Stimulated activated naive CD4-positive, alpha-beta T cell treated with Interleukin-2 at 50 U/mL for 16 hours (primary cell): ENCODE measurements at regions not wholly inside any gene's neighbourhood (a gene's known extent, or its start where the extent isn't known, plus 50 kb on each side); places are given as distances from the start of the nearest gene placed in this dataset.

Experiments used
- DNase-seq: peaks from one replicate; lab custom pipeline; 2025; lab: John Stamatoyannopoulos, UW

DNA sequence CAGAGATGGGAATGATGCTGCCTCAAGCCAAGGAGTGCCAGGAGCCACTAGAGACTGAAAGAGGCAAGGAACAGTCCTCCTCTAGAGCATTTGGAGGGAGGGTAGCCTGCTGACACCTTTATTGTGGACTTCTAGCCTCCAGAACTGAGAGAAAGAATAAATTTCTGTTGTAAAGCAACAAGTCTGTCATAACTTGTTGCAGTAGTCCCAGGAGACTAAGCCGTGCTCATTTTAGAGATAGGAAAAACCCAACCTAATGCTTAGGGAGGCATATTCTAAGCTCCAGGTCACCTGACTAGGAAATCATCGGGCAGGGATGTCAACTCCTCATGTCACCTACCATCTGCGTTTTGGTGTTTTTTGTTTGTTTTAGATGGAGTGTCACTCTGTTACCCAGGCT, 345.4 kb upstream of the EEF2KMT start:
- DNase-seq, result no peak

DNA sequence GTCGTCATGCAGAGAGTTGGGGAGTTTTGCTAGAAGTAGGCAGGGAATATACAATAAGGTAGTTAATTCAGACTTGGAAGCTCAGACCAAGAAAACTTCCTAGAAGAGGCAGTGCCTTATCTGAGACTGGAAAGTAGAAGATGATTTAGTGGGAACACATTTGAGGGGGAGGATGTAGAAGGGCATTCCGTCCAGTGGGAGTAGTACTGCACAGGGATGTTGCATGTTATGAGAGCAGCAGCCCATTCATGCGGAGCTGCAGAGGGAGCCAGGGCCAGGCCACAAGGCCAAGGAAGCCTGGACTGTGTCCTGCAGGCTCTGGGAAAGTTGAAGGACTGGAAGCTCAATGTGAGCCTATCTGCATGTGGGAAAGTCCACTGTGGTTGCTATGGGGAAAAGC, 344.5 kb upstream of the EEF2KMT start:
- DNase-seq, result no peak

DNA sequence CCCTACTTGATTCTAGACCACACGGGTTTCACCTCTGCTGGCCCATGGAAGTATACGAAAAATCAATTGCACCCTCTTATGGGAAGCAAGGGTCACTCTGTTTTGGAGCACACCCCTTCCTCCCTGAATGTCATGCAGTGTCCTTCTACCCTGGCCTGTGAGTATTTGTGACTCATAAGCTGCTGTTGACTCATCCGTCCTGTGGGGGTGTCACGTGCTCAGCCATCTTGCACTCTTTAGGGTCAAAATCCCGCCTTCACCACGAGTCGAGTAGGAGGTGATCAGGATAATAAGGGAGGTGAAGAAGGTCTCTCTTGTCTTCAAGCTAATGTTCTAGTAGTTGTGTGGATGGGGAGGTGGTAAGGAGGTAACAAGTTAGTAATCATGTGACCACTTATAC, 341.0 kb upstream of the EEF2KMT start:
- no peak for DNase-seq

DNA sequence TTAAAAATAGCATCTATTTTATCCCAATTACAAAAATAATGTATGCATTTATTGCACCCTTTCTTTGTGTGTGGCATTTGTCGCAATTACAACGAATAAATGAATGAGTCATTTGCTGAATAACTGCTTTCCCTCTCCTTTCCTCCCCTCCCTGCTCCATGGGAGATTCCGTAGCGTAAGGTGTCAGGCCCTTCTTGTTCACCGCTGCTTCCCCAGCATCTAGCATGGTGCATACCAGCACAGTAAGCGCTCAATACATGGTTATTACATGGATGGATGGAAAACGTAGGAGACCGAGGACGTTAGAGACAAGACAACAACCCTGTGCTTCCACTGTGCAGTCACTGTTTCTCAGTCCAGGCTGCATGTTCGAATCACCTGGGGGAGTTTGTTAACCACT, 336.0 kb upstream of the EEF2KMT start:
- no peak for DNase-seq

DNA sequence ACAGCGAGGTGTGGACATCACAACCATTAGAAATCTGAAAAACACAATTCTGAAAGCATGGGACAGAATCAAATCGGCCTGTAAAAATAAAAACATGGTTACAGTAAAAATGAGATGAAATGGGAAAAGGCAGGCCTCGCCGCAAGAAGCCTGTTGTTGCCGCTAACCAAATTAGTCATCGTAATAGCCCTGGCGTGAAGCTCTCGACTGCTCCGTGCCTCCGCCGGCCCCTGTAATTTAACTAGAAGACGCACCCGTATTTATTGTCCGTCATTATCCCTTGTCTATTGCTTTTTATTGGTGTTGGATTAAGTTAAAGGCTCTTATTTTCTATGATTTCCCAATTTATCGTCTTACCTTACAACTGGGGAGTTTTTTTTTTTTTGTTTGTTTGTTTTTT, 334.6 kb upstream of the EEF2KMT start:
- DNase-seq, result no peak

DNA sequence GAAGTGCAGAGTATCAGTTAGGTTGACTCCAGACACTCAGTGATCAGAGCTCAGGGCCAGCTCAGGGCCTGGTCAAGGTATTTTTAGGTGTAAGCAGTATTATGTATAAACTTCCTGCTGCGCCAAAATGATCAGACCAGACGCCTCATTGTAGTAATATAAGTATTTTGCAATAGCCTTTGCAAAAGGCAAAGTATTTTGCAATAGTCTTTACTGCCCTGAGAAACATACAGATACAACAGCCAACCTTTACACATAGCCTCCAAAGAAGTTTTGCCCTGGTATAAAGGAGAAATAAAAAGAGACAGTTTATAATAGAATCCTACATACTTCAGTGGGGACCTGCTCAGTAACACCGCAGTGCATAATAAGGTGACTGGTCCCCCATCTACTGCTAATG, 333.0 kb upstream of the EEF2KMT start:
- no peak for DNase-seq

DNA sequence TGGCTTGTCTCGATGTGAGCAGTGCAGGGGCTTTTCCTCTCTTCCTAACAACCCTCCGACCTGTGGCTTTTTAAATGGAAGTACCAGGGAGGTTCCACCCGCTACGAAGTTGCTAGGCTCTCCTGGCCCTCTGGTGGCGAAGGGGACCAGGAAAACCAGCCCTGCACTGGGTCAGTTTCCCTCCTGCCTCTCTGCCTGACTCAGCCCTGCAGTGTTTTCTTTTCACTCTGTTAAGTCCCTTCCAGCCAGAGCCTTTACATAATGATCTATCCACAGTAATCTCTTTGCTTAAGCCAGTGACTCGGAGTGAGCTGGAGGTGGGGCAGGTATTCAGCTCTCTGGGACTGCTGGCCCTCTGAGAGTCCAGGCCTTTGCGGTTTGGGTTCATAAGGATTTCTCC, 331.3 kb upstream of the EEF2KMT start:
- DNase-seq, result no peak

DNA sequence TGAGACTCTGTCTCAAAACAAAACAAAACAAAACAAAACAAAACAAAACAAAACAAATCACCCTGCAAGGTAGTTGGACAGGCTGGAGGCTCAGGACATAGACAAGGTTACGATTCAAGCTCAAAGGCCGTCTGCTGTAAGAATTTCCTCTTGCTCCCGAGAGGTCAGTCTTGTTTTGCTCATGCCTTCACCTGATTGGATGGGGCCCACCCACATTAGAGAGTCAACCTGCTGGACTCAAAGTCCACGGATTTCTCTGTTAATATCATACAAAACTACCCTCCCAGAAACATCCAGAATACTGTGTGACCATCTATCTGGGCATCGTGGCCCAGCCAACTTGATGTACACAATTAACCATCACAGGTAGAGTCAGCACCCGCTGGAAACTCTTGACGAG, 330.0 kb upstream of the EEF2KMT start:
- DNase-seq, result no peak

DNA sequence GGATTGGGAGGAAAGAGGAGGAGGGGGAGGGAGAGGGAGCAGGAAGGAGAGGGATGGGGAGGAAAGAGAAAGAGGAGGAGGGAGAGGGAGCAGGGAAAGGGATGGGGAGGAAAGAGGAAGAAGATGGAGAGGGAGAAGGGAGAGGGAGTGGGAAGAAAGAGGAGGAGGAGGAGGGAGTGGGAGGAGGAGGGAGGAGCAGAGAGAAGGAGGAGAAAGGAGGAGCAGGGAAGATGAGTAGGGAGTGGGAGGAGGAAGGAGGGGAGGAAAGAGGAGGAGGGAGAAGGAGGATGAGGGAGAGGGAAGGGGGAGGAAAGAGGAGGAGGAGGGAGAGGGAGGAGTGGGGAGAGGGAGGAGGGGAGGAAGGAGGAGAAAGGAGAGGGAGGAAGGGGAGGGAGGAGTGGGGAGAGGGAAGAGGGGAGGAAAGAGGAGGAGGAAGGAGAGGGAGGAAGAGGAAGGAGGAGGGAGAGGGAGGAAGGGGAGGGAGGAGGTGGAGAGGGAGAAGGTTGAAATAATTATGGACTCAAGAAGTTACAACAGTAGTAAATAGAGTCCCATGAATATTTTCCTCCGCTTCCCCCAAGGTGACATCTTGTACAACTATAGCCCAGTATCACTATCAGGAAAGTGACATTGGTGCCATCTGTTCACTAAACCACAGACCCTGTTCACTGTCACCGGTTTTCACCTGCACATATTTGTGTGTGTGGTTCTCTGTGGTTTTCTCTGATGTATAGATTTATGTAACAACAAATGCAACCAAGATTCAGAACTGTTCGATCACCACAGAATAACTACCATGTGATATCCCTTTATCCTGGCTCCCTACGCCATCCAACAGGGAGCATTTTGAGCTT, 325.3 kb upstream of the EEF2KMT start:
- DNase-seq, result no peak

DNA sequence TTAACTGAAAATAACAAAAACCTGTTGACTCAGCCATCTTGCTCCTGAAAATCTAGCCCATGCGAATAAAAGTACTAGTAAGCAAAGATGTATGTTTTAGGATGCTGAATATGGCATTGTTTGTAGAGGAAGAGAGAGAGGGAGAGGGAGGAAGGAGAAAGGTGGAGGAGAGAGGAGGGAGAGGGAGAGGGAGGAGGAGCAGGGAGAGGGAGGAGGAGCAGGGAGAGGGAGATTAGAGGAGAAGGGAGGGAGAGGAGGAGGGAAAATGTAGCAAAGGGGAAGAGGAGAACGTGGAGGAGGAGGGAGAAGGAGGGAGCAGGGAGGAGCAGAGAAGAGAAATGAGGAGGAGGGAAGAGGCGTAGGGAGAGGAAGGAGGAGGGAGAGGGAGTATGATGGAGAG, 324.5 kb upstream of the EEF2KMT start:
- no peak for DNase-seq

DNA sequence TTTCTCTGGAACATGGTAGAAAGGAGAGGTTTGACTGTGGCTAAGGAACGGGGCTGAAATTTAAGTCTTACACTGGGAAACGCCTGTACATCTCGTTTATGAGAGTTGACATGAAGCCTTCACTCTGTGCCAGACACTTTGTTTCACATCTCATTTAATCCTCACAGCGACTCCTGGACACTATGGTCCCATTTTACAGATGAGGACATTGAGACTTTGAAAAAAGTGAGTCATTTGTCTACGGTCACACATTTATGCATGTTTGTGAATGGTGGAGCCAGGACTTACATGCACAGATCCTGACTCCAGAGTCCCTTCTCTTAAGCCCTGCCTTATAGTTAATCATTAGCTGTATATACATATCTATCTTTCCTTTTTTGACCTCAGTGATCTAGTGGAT, 318.4 kb upstream of the EEF2KMT start:
- no peak for DNase-seq

DNA sequence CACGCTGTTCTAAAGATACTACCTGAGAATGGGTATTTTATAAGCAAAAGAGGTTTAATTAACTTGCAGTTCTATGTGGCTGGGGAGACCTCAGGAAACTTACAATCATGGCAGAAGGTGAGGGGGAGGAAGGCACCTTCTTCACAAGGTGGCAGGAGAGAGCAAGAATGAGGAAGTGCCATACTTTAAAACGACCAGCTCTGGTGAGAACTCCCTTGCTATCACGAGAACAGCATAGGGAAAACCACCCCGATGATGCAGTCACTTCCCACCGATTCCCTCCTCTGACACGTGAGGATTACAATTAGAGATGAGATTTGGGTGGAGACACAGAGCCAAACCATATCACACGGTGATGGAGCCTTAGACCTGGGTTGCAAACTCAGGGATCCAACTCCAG, 317.5 kb upstream of the EEF2KMT start:
- no peak for DNase-seq

DNA sequence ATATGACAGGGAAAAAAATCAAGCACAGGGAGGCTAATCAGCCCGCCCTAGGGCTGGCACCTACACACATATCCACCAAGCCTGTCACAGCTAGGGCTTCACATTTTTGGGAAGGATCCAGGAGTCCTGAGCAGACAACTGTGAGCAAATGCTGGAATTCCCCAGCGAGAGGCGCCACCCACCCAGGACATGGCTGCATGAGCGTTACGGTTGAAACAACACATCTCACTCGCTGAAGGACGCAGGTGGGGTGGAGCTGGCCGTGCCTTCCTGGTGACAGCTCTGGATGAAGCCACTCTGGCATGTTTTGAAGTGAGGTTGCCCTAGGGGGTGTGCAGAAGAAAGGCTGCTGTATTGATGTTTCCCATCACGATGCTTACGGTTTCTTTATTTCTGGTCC, 315.1 kb upstream of the EEF2KMT start:
- no peak for DNase-seq

DNA sequence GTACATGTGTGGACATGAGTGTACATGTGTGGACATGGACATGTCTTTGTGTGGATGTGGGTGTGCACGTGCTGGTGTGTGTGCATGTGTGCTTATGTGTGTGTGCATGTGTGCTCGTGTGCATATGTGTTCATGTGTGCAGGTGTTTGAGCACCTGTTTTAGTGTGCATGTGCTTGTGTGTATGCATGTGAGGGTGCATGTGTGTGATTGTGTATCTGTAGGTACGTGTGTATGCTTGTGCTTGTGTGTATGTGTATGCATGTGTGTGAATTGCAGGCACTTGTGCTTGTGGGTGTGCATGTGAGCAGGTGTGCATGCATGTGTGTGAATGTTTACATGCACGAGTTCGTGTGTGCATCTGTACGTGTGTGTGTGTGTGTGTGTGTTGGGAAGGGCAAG, 300.6 kb upstream of the EEF2KMT start:
- no peak for DNase-seq

DNA sequence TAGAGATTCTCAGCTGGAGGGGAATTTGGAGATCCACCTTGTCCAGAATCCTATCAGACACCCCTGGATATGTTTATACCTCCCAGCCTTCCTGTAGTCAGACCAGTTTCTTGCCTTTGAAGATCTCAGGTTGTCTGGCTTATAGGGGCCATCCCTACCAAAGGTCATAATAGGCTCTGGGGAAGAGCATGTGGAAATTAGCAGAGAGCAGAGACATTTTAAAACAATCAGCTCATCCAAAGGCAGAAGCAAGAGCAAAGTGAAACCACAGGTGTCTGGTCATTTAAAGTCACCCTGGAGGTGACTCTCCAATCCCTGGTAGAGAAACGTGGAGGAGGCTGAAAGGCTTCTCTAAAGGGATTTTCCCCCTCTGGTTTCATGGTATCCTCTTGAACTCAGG, 299.3 kb upstream of the EEF2KMT start:
- no peak for DNase-seq

DNA sequence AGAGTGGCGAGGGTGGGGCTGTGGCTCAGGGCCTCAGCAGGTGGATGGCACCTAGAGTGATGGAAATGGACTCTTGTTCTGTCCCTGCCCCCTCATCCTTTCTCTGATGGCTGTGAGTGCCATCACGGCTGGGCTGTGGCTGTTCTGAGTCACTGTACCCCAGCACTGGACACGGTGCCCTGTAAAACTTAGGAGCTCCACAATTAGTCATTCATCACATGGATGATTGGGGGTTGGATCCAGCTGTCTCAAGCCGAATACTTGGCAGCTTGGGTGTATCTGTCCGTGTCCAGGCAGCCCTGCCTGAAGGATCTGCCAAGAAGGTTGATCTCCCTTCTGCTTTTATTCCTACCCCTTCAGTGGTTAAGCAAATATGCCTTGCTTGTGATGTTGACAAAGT, 295.5 kb upstream of the EEF2KMT start:
- DNase-seq, result no peak

DNA sequence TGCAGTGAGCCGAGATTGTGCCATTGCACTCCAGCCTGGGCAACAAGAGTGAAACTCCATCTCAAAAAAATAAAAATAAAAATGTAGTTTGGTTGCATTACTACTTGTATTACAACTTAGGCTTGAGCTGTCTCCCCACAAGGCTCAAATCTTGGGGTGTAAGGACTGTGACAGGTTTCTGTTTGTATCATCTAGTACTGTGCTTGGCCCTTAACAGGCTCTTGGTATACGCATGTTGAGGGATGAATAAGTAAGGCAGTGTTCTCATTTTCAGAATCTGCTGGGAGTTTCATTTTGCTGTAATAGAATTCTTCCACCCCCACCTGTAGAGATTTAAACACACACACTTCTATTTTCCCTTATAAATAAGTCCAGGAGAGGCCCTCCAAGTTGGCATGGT, 289.4 kb upstream of the EEF2KMT start:
- DNase-seq, result no peak

DNA sequence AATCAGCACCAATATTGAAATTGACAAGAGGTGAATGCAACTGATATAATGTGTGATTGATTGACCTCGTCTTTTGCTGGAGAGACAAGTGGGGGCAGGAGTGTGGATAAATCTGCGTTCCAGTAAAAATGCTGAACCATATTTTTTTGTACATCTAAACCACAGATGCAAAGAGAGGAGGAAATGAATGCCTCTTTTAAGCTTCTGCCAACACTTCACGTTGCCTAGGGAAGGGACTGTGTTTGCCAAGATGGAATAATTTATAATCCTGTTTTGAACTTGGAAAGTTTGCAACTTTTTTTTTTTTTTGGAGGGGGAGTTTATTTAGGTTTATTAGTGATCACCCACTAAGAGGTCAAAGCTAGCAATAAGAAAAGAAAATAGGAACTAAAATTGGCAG, 288.2 kb upstream of the EEF2KMT start:
- no peak for DNase-seq

DNA sequence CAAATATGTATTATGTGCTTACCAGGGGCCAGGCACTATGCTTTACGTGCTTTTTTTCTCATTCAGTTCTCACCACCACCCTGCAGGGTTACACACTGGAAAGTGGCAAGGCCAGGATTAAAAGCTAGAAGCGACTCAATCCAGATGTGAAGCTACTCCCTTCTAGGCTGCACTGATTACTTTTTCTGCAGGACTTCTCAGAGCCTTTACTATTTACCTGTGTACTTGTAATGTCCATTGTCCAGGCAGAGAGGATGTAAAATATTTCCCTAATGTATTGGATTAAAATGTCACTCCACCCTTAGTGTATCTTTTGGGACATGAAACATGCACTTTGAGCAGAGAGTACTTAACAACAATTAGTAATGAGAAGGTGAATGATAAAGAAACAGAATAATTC, 287.5 kb upstream of the EEF2KMT start:
- no peak for DNase-seq

DNA sequence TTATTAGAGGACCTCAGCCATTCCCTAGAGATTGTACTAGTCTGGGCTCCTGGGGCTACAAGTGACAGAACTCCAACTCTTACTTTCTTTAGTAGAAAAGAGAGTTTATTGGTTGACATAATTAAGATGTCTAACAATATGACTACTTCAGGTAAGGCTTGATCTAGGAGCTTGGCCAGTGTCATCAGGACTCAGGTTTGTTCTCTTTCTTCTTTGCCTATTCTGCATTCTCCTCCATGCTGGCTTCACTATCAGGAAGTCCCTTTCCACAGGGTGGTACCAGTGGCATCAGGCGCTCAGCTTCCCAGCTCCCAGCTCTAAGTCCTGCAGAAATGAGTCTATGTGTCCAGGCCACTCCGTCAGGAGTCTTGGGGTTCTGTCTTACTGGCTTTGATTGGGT, 286.1 kb upstream of the EEF2KMT start:
- no peak for DNase-seq

DNA sequence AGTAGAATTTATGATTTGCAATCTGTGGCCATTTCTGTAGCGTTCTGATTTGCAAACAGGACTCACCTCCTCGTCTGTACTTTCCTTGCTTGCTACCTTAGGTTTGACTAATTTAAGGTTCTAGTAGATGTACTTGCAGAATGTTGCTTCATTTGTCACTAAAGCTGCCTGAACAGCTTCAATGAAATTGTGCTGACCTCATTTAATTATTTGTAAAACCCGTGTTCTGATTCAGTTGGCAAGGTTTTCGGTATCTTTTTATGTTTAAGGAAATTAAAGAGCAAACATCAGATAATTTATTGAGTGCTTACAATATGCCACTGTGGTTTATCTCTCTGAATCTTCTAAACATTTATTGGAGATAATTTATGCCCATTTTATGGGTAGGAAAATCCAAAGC, 284.9 kb upstream of the EEF2KMT start:
- DNase-seq, result no peak

DNA sequence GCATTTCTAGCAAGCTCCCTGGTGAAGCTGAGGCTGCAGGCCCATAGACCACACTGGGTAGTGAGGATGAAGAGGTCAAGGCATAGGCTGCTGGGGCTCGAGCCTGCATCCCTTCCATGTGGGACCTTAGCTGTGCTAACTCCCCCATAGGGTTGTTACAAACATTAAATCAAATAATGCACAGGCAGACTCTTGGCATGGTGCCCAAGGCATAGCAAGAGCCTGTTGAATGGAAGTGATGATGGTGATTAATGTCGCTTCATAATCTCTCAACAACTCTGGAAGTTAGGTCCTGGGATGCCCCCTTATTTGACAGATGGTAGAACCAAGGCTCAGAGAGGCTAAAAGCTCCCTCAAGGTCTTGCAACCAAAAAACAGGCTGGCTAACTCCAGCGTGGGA, 283.9 kb upstream of the EEF2KMT start:
- no peak for DNase-seq

DNA sequence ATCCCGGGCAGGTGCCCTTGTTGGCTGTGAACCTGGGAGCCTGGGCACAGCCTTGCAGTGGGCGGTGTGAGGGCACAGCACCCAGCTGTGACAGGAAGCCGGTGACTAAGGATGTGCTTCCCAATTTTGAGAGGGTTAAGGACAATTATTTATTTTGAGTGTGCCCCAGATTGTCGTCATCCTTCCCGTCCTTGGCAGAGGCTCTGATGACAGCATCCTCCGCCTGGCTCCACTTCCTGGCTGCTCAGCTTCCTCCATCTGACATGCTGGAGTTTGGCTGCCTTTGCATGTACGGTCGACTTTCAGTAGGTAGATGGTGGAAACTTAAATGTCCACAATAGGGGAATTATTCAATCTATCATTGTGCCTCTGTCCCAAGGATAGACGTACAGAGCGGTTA, 282.4 kb upstream of the EEF2KMT start:
- DNase-seq, result no peak

DNA sequence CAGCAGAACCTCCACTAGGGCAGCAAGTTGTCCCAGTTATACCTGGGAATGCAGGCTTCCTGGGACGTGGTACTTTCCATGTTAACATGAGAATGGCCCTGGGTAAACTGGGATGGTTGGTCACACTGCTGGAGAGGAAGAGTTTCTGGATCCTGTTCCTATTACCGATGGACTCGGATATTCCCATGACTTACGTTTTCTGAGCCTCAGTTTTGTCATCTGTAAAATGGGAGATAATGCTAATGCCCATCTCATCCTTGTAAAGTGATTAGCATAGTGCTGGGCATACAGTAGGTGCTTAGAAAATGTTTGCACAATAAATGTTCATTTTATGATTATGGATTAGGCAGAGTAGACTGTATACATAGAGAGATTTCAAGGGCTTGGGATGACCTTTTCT, 280.9 kb upstream of the EEF2KMT start:
- no peak for DNase-seq
